ENCODE measurements at regions not wholly inside any gene's neighbourhood (a gene's known extent, or its start where the extent isn't known, plus 50 kb on each side); places are given as distances from the start of the nearest gene placed in this dataset.
"Not testable (repeated sequence)": the region's sequence is repeated elsewhere in the genome, so short reads cannot be mapped to it uniquely, and the experiment has no call there.

GRCh38 chr2:3104958-3105813, 272.4 kb downstream of the EIPR1 start:
- TF ChIP-seq, protein P1, sequence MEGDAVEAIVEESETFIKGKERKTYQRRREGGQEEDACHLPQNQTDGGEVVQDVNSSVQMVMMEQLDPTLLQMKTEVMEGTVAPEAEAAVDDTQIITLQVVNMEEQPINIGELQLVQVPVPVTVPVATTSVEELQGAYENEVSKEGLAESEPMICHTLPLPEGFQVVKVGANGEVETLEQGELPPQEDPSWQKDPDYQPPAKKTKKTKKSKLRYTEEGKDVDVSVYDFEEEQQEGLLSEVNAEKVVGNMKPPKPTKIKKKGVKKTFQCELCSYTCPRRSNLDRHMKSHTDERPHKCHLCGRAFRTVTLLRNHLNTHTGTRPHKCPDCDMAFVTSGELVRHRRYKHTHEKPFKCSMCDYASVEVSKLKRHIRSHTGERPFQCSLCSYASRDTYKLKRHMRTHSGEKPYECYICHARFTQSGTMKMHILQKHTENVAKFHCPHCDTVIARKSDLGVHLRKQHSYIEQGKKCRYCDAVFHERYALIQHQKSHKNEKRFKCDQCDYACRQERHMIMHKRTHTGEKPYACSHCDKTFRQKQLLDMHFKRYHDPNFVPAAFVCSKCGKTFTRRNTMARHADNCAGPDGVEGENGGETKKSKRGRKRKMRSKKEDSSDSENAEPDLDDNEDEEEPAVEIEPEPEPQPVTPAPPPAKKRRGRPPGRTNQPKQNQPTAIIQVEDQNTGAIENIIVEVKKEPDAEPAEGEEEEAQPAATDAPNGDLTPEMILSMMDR (IDR thresholded peaks at IDR 0.05), result not testable (repeated sequence)
- TF ChIP-seq POLR2A (IDR thresholded peaks at IDR 0.05), result not testable (repeated sequence)

All from uterus (tissue), 2 donors.